B cell (primary cell): ENCODE measurements at regions not wholly inside any gene's neighbourhood (a gene's known extent, or its start where the extent isn't known, plus 50 kb on each side); places are given as distances from the start of the nearest gene placed in this dataset.

Experiments
- ATAC-seq: fragments of 200-7000 bp; cut with Tn5 transposase; one replicate; pipeline ENCODE4 v1.10.0; 2021; ENCODE audit warnings: low read depth, mild to moderate bottlenecking, moderate number of reproducible peaks, moderate library complexity
- CTCF ChIA-PET: fragments of 350-600 bp; sonication (Branson Sonifier 250); formaldehyde crosslinking; loops from one replicate; lab custom pipeline; 2021; ENCODE audit warnings: antibody characterized with exemption, inconsistent platforms; lab: Charles Lee
- POLR2A ChIA-PET: fragments of 350-600 bp; sonication (Branson Sonifier 250); formaldehyde crosslinking; loops from one replicate; lab custom pipeline; 2021; ENCODE audit warnings: antibody characterized with exemption; lab: Charles Lee
- DNase-seq: peaks from one replicate; pipeline ENCODE4 v3.0.0; 2013
- H2AFZ ChIP-seq: 2 replicates; pipeline ENCODE4 v1.6.1; 2012; ENCODE audit warnings: mild to moderate bottlenecking, low read depth, low read length; ENCODE audit not compliant: insufficient read depth, poor library complexity, severe bottlenecking
- H3K27ac ChIP-seq, 2 donors: 1 replicate in 1 of 2; 2 replicates in 1 of 2; pipeline ENCODE4 v1.5.1; 2012 to 2013; ENCODE audit warnings: low read length in 2 of 2, mild to moderate bottlenecking in 2 of 2, moderate library complexity in 1 of 2
- H3K27me3 ChIP-seq, 4 experiments: fragments of 200-600 bp in 1 of 4; sonication (generic) in 1 of 4; replicated peaks in 1 of 4; 1 replicate in 2 of 4; 2 replicates in 2 of 4; pipeline versions ENCODE4 v1.6.1 to v1.7.0; 2013 to 2016; ENCODE audit warnings: low read length in 3 of 4, mild to moderate bottlenecking in 2 of 4, mixed read lengths in 1 of 4, moderate library complexity in 1 of 4; ENCODE audit not compliant: insufficient read depth in 4 of 4, control insufficient read depth in 3 of 4; ENCODE audit errors: control extremely low read depth in 1 of 4
- H3K36me3 ChIP-seq, 2 experiments: replicated peaks in 1 of 2; 1 replicate in 1 of 2; 2 replicates in 1 of 2; pipeline versions ENCODE4 v1.6.1 to v1.7.1; 2013; ENCODE audit warnings: low read length in 1 of 2; ENCODE audit not compliant: insufficient read depth in 2 of 2, control insufficient read depth in 1 of 2; ENCODE audit errors: control extremely low read depth in 1 of 2, extremely low read depth in 1 of 2
- H3K4me1 ChIP-seq, 2 donors: fragments of 200-600 bp in 1 of 2; sonication (generic) in 1 of 2; 1 replicate in 1 of 2; 2 replicates in 1 of 2; pipeline versions ENCODE4 v1.5.1 to v1.6.1; 2013 to 2017; ENCODE audit warnings: low read length in 2 of 2; ENCODE audit not compliant: control insufficient read depth in 2 of 2, insufficient read depth in 2 of 2
- H3K4me2 ChIP-seq: replicated peaks from 2 replicates; pipeline ENCODE3; 2012; ENCODE audit warnings: mild to moderate bottlenecking, low read depth, low read length; ENCODE audit not compliant: poor library complexity, severe bottlenecking
- H3K4me3 ChIP-seq, 5 experiments: fragments of 200-600 bp in 1 of 5; sonication (generic) in 1 of 5; 1 replicate in 3 of 5; 2 replicates in 2 of 5; pipeline versions ENCODE4 v1.5.1 to v1.7.0; 2011 to 2016; ENCODE audit warnings: low read length in 4 of 5, mild to moderate bottlenecking in 4 of 5, low read depth in 2 of 5, control low read depth in 1 of 5, moderate library complexity in 1 of 5; ENCODE audit not compliant: insufficient read depth in 1 of 5; ENCODE audit errors: control extremely low read depth in 1 of 5, extremely low read depth in 1 of 5
- H3K79me2 ChIP-seq: fragments of 200-600 bp; sonication (generic); one replicate; pipeline ENCODE4 v1.6.0; 2016; ENCODE audit warnings: low read length; ENCODE audit not compliant: control insufficient read depth, insufficient read depth
- H3K9ac ChIP-seq: fragments of 200-600 bp; sonication (generic); 2 replicates; pipeline ENCODE4 v1.6.1; 2017; ENCODE audit warnings: mild to moderate bottlenecking, low read length, moderate library complexity
- H3K9me3 ChIP-seq, 3 donors: one replicate each; pipeline versions ENCODE4 v1.6.1 to v1.7.1; 2013; ENCODE audit warnings: low read length in 2 of 3; ENCODE audit not compliant: control insufficient read depth in 2 of 3, insufficient read depth in 1 of 3; ENCODE audit errors: control extremely low read depth in 1 of 3
- H4K20me1 ChIP-seq: 2 replicates; pipeline ENCODE4 v1.6.0; 2012; ENCODE audit warnings: mild to moderate bottlenecking, low read length; ENCODE audit not compliant: insufficient read depth, control insufficient read depth, poor library complexity, severe bottlenecking
- H3K27ac Mint-ChIP-seq: one replicate; pipeline ENCODE4 v1.8.0; 2021; ENCODE audit warnings: mixed read lengths
- H3K27me3 Mint-ChIP-seq: one replicate; pipeline ENCODE4 v1.8.0; 2021; ENCODE audit warnings: mixed read lengths
- H3K4me1 Mint-ChIP-seq: one replicate; pipeline ENCODE4 v1.8.0; 2021; ENCODE audit warnings: mixed read lengths
- H3K4me3 Mint-ChIP-seq: one replicate; pipeline ENCODE4 v1.8.0; 2021; ENCODE audit warnings: mixed read lengths
- H3K9me3 Mint-ChIP-seq: one replicate; pipeline ENCODE4 v1.8.0; 2022; ENCODE audit warnings: mixed read lengths; ENCODE audit not compliant: insufficient read depth
- CTCF ChIP-seq: fragments of 200-600 bp; IDR thresholded peaks from one replicate; pipeline ENCODE4 v1.8.0; 2022; ENCODE audit warnings: antibody characterized with exemption, mild to moderate bottlenecking
- EZH2 ChIP-seq: IDR thresholded peaks from 2 replicates; pipeline ENCODE4 v1.6.1; 2012; ENCODE audit warnings: borderline replicate concordance, low read depth, mild to moderate bottlenecking, moderate library complexity, low read length; ENCODE audit not compliant: insufficient read depth, poor library complexity, severe bottlenecking
- WGBS: methylation state at CpG from one replicate; pipeline ENCODE4 v1.1.5; 2013; ENCODE audit warnings: missing lambda C conversion rate; ENCODE audit not compliant: insufficient coverage; 5-methylcytosine and 5-hydroxymethylcytosine counted together
- intact Hi-C: fragments of 100-400 bp; cut with micrococcal nuclease; formaldehyde crosslinking; loops from one replicate; pipeline ENCODE4 v1.10.0; 2022

- H3K9me3 ChIP-seq: peaks cover 0 to 11% (median 0%) of the 10 kb centered on the region in 3 donors
- H3K4me1 ChIP-seq: no peaks in the 10 kb centered on the region
- Mint-ChIP-seq H3K4me3 (no peak overlapping the region), H3K27ac (no peak overlapping the region), H3K4me1 (no peaks in the 10 kb centered on the region), H3K9me3 (no peaks in the 10 kb centered on the region), H3K27me3 (peaks cover 18% of the 10 kb centered on the region)
- no peaks in the 10 kb centered on the region for H3K79me2 ChIP-seq
- DNase-seq: no peak
- 42% methylated on average over 8 of the region's 12 CpGs for WGBS
- no peaks in the 10 kb centered on the region for H4K20me1 ChIP-seq
- ChIA-PET POLR2A (no interaction called here), CTCF (no interaction called here)
- no peak overlapping the region for H3K4me3 ChIP-seq
- intact Hi-C loops: no loop called here
- ATAC-seq: no peak
- no peak overlapping the region for H3K27ac ChIP-seq
- H3K4me2 ChIP-seq: no peak overlapping the region
- TF ChIP-seq EZH2 (no peak), CTCF (no peak)
- peaks cover 0 to 2% (median 0%) of the 10 kb centered on the region in 4 experiments for H3K27me3 ChIP-seq
- H3K36me3 ChIP-seq: no peaks in the 10 kb centered on the region
- H3K9ac ChIP-seq: no peak overlapping the region
- H2AFZ ChIP-seq: no peak overlapping the region
These were observed 167.2 kb downstream of the TTLL2 start for GRCh38 chr6:167492100-167492449.

GRCh38 chr6:167493310-167493709 lies 168.4 kb downstream of the TTLL2 start:
- H3K4me1 Mint-ChIP-seq: no peaks in the 10 kb centered on the region
- H3K9me3 ChIP-seq: peaks cover 0 to 16% (median 0%) of the 10 kb centered on the region in 3 donors
- 81% methylated on average over 3 of the region's 3 CpGs for WGBS
- no peaks in the 10 kb centered on the region for H3K9me3 Mint-ChIP-seq
- POLR2A ChIA-PET: no interaction called here
- H3K9ac ChIP-seq: no peak overlapping the region
- no peaks in the 10 kb centered on the region for H3K4me1 ChIP-seq
- H3K27ac ChIP-seq: no peak overlapping the region
- CTCF ChIA-PET: no interaction called here
- H3K4me2 ChIP-seq: no peak overlapping the region
- peaks cover 10% of the 10 kb centered on the region for H3K27me3 Mint-ChIP-seq
- no peaks in the 10 kb centered on the region for H4K20me1 ChIP-seq
- H3K4me3 ChIP-seq: no peak overlapping the region
- intact Hi-C loops: no loop called here
- H3K79me2 ChIP-seq: no peaks in the 10 kb centered on the region
- H3K4me3 Mint-ChIP-seq: no peak overlapping the region
- H3K27me3 ChIP-seq: peaks cover 0 to 2% (median 0%) of the 10 kb centered on the region in 4 experiments
- H2AFZ ChIP-seq: no peak overlapping the region
- DNase-seq (no peak), ATAC-seq (no peak)
- no peak for TF ChIP-seq EZH2
- TF ChIP-seq CTCF: no peak
- no peaks in the 10 kb centered on the region for H3K36me3 ChIP-seq
- H3K27ac Mint-ChIP-seq: no peak overlapping the region
